ENCODE measurements at regions not wholly inside any gene's neighbourhood (a gene's known extent, or its start where the extent isn't known, plus 50 kb on each side); places are given as distances from the start of the nearest gene placed in this dataset.

- DNase-seq (ENCODE audit: low read depth), result no peak
- TF ChIP-seq, protein P1, sequence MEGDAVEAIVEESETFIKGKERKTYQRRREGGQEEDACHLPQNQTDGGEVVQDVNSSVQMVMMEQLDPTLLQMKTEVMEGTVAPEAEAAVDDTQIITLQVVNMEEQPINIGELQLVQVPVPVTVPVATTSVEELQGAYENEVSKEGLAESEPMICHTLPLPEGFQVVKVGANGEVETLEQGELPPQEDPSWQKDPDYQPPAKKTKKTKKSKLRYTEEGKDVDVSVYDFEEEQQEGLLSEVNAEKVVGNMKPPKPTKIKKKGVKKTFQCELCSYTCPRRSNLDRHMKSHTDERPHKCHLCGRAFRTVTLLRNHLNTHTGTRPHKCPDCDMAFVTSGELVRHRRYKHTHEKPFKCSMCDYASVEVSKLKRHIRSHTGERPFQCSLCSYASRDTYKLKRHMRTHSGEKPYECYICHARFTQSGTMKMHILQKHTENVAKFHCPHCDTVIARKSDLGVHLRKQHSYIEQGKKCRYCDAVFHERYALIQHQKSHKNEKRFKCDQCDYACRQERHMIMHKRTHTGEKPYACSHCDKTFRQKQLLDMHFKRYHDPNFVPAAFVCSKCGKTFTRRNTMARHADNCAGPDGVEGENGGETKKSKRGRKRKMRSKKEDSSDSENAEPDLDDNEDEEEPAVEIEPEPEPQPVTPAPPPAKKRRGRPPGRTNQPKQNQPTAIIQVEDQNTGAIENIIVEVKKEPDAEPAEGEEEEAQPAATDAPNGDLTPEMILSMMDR (IDR thresholded peaks at IDR 0.05; ENCODE audit: control insufficient read depth, insufficient read depth, low read depth, low read length, missing control alignments), result no peak
- H3K4me3 ChIP-seq (ENCODE audit: control insufficient read depth, low read depth, low read length), result no peak overlapping the region
These were observed 129.3 kb downstream of the METTL4 start for GRCh38 chr18:2442006-2442405.

DNA sequence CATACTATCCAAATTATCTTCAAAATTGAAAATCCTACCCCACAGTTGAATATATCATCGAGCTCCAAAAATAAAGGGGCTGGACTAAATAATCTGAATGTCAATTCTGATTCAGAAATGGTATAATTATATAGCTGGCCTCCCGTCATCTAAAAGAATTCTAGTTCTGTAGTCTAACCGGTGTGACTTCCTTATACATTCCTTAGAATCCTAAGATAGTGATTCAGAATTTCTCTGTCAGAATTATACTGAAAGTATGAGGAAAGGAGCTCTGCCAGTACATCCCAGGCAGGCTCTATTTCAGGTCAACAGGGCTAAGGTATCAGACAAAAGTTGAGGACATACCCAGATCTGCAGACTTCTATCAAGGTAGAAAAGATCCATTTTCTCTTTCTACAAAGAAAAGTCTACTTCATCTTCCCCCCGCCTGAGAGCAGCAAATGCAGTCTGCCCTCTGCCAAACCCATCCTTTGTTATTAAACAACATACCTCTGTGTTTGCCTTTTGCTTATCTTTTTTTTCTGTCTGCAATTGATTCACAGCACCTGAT is 128.5 kb downstream of the METTL4 start:
- H3K4me3 ChIP-seq (ENCODE audit: control insufficient read depth, low read depth, low read length), result no peak overlapping the region
- TF ChIP-seq, protein P1 (IDR thresholded peaks at IDR 0.05; ENCODE audit: control insufficient read depth, insufficient read depth, low read depth, low read length, missing control alignments), result no peak
- no peak for DNase-seq (ENCODE audit: low read depth)

DNA sequence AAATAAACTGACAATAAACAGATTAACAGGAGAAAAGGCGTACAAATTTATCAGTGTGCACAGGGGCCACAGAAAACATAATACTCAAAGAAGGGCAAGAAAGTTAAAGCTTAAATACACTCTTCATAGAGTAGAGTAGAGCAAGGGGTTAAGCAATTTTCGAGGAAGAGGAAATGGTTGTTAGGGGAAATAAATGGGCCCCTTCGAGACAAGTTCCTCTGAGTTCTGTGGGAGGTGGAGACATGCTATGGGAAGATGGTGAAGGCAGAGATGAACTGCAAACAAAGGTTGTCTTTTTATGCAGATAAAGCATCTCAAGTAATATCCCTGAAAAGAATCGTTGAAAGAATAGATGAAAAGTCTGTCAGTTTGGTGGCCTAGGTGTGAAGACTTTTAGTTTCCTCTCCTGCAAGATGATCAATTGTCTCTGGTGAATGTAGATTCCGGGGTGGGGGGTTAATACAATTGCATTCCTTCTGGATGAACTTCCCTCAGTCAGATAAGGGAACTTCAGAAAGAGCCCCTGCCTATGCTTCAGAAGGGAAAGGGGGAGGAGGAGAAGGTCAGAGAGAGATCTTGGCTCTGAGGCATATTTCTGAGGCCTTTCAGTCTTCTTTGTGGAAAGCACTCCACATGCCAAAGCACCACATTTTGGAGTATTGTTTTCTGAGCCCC is 127.0 kb downstream of the METTL4 start:
- no peak overlapping the region for H3K4me3 ChIP-seq (ENCODE audit: control insufficient read depth, low read depth, low read length)
- TF ChIP-seq, protein P1 (IDR thresholded peaks at IDR 0.05; ENCODE audit: control insufficient read depth, insufficient read depth, low read depth, low read length, missing control alignments), result no peak
- no peak for DNase-seq (ENCODE audit: low read depth)

DNA sequence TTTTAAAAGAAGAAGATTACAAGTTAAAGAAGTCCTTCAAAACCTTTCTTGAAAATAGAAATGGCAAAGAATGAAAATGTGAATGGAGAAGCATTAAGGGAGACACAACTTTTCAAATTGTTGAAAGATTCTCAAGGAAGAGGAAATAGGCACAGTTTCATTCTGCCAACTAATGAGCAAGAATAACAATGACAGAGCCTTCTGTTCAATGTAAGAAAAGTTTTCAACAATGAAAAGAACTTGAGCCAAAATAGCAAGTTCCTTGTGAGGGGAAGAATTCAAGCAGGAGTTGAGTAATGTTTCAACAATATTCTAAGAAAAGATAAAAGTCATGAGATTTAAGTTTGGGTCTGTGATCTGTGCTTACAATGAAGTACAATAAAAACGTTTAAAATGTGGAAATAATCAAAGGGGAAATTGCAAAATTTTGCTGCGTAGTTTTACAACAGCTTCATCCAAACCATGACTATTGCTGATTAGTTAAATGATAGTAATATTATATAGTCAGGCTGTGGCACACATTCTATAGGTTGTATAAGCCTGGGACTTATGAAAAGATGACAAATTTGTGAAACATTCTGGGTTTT is 122.6 kb downstream of the METTL4 start:
- no peak overlapping the region for H3K4me3 ChIP-seq (ENCODE audit: control insufficient read depth, low read depth, low read length)
- peak; percentile 41 for DNase-seq (ENCODE audit: low read depth)
- TF ChIP-seq, protein P1 (IDR thresholded peaks at IDR 0.05; ENCODE audit: control insufficient read depth, insufficient read depth, low read depth, low read length, missing control alignments), result no peak

DNA sequence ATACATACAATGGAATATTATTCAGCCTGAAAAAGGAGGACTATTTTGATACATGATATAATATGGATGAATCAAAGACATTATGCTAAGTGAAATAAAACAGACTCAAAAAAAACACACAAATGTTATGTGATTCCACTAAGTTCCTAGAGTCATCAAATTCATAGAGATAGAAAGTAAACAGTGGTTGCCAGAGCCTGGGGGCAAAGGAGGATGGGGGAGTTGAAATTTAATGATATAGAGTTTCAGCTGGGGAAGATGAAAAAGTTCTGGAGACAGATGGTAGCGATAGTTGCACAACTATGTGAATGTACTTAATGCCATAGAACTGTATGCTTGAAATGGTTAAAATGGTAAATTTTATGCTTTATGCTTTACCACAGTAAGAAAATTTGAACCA is 119.7 kb downstream of the METTL4 start:
- TF ChIP-seq, protein P1 (IDR thresholded peaks at IDR 0.05; ENCODE audit: control insufficient read depth, insufficient read depth, low read depth, low read length, missing control alignments), result no peak
- no peak for DNase-seq (ENCODE audit: low read depth)
- H3K4me3 ChIP-seq (ENCODE audit: control insufficient read depth, low read depth, low read length), result no peak overlapping the region

- no peak for DNase-seq (ENCODE audit: low read depth)
These were observed 111.4 kb downstream of the METTL4 start for GRCh38 chr18:2459886-2460285.

More at GRCh38 chr18:2459886-2460285, 111.4 kb downstream of the METTL4 start:
- TF ChIP-seq, protein P1 (IDR thresholded peaks at IDR 0.05; ENCODE audit: control insufficient read depth, insufficient read depth, low read depth, low read length, missing control alignments), result no peak
- no peak overlapping the region for H3K4me3 ChIP-seq (ENCODE audit: control insufficient read depth, low read depth, low read length)

Measured in AG09309 (cell line).